HepG2 (cell line): ENCODE measurements at regions not wholly inside any gene's neighbourhood (a gene's known extent, or its start where the extent isn't known, plus 50 kb on each side); places are given as distances from the start of the nearest gene placed in this dataset.

ENCODE experiments used
- ATAC-seq: fragments of 200-7000 bp; cut with Tn5 transposase; 3 replicates; pipeline ENCODE4 v1.9.1; 2020; ENCODE audit warnings: mild to moderate bottlenecking, moderate library complexity
- BruUV-seq: library from RNA; stranded (reverse); fragments of 400-500 nt; replicated peaks from 2 replicates; lab custom pipeline; 2021; lab: Mats Ljungman, UMichigan
- CTCF ChIA-PET: fragments of 300-600 bp; formaldehyde crosslinking; extraction: SDS; loops from one replicate; lab custom pipeline; 2021; ENCODE audit warnings: low total read pairs, inconsistent platforms, low intra/inter-chr PET ratio; lab: Yijun Ruan, JAX
- POLR2A ChIA-PET: fragments of 350-600 bp; sonication (Branson Sonifier 250); formaldehyde crosslinking; loops from one replicate; lab custom pipeline; 2020; ENCODE audit warnings: antibody characterized with exemption, inconsistent platforms; lab: Yijun Ruan, JAX
- DNase-seq: peaks from one replicate; pipeline ENCODE4 v3.0.0-alpha.2; 2015; ENCODE audit warnings: low spot score
- FAIRE-seq: peaks from 3 replicates; lab custom pipeline; 2011; peaks lifted over from hg19 to GRCh38; lab: Jason Lieb, UNC
- H2AFZ ChIP-seq: one replicate; pipeline ENCODE4 v1.6.1; 2011; ENCODE audit warnings: low read length, inconsistent platforms
- H3K27ac ChIP-seq: fragments of 300-600 bp; 3 replicates; pipeline ENCODE4 v1.8.0; 2011; ENCODE audit warnings: mixed run types, mild to moderate bottlenecking, mixed read lengths, low read length, inconsistent platforms; ENCODE audit not compliant: insufficient read depth; ENCODE audit errors: extremely low read length
- H3K27me3 ChIP-seq, 2 experiments: fragments of 200-600 bp in 1 of 2; 2 replicates in 1 of 2; 3 replicates in 1 of 2; pipeline versions ENCODE4 v1.6.0 to v1.8.0; 2011; ENCODE audit warnings: low read length in 2 of 2, mild to moderate bottlenecking in 2 of 2, moderate library complexity in 2 of 2, inconsistent platforms in 1 of 2; ENCODE audit not compliant: insufficient read depth in 2 of 2, control insufficient read depth in 1 of 2
- H3K36me3 ChIP-seq, 2 experiments: fragments of 200-600 bp in 1 of 2; replicated peaks in 1 of 2; 2 replicates in 1 of 2; 3 replicates in 1 of 2; pipeline versions ENCODE4 v1.5.1 to v1.8.0; 2011; ENCODE audit warnings: low read length in 2 of 2, inconsistent platforms in 1 of 2; ENCODE audit not compliant: insufficient read depth in 2 of 2, control insufficient read depth in 1 of 2
- H3K4me1 ChIP-seq: 2 replicates; pipeline ENCODE4 v1.5.1; 2012; ENCODE audit warnings: low read length, inconsistent platforms; ENCODE audit not compliant: insufficient read depth
- H3K4me2 ChIP-seq: 2 replicates; pipeline ENCODE4 v1.6.0; 2011; ENCODE audit warnings: low read depth, low read length, inconsistent platforms
- H3K4me3 ChIP-seq, 3 experiments: fragments of 200-600 bp in 1 of 3; sonication (generic), shearing (Covaris generic) in 1 of 3; replicated peaks in 1 of 3; 2 replicates each; pipeline ENCODE4 v1.5.1; 2011 to 2016; ENCODE audit warnings: low read length in 3 of 3, inconsistent platforms in 2 of 3, low read depth in 2 of 3, mild to moderate bottlenecking in 2 of 3, control low read depth in 1 of 3, mixed read lengths in 1 of 3; ENCODE audit not compliant: insufficient read depth in 1 of 3
- H3K79me2 ChIP-seq: one replicate; pipeline ENCODE4 v1.6.1; 2011; ENCODE audit warnings: low read length, inconsistent platforms; ENCODE audit not compliant: insufficient read depth
- H3K9ac ChIP-seq: 2 replicates; pipeline ENCODE4 v1.6.0; 2011; ENCODE audit warnings: mild to moderate bottlenecking, low read depth, low read length, inconsistent platforms; ENCODE audit not compliant: insufficient read depth
- H3K9me3 ChIP-seq: 2 replicates; pipeline ENCODE4 v1.5.1; 2012; ENCODE audit warnings: mild to moderate bottlenecking, low read length
- H4K20me1 ChIP-seq: 2 replicates; pipeline ENCODE4 v1.6.0; 2011; ENCODE audit warnings: inconsistent platforms, mild to moderate bottlenecking, low read length, moderate library complexity; ENCODE audit not compliant: insufficient read depth
- AHR ChIP-seq: IDR thresholded peaks from 2 replicates; pipeline ENCODE4 v1.6.1; 2018; ENCODE audit warnings: missing genetic modification reagents, missing compliant biosample characterization
- ATRX ChIP-seq: sonication (generic); formaldehyde crosslinking; IDR thresholded peaks from 2 replicates; pipeline ENCODE4 v1.4.0; 2020; ENCODE audit warnings: missing genetic modification reagents, borderline replicate concordance
- CHCHD3 ChIP-seq: sonication (generic); formaldehyde crosslinking; IDR thresholded peaks from 2 replicates; pipeline ENCODE4 v1.8.0; 2022; ENCODE audit warnings: mild to moderate bottlenecking, missing genetic modification reagents, moderate library complexity
- FOXA1 ChIP-seq, 2 experiments: fragments of 450-650 bp in 1 of 2; sonication (generic) in 1 of 2; formaldehyde crosslinking in 1 of 2; IDR thresholded peaks; 2 replicates each; pipeline versions ENCODE4 v1.4.0 to v1.6.1; 2016 to 2020; ENCODE audit warnings: missing genetic modification reagents in 1 of 2
- FOXO1 ChIP-seq: sonication (generic); formaldehyde crosslinking; IDR thresholded peaks from 2 replicates; pipeline ENCODE4 v1.4.0; 2020; ENCODE audit warnings: missing genetic modification reagents
- FOXO4 ChIP-seq: sonication (generic); formaldehyde crosslinking; conservative IDR thresholded peaks from 2 replicates; pipeline ENCODE4 v1.8.1; 2023; ENCODE audit warnings: missing genetic modification reagents
- HOXA9 ChIP-seq: sonication (generic); formaldehyde crosslinking; IDR thresholded peaks from 2 replicates; pipeline ENCODE4 v1.8.1; 2022; ENCODE audit warnings: missing genetic modification reagents, mild to moderate bottlenecking, moderate library complexity, borderline replicate concordance
- KLF15 ChIP-seq: sonication (generic); formaldehyde crosslinking; IDR thresholded peaks from 2 replicates; pipeline ENCODE4 v1.8.1; 2023; ENCODE audit warnings: borderline replicate concordance, mild to moderate bottlenecking, inconsistent platforms, missing genetic modification reagents, mixed read lengths
- NR1H2 ChIP-seq: sonication (generic); formaldehyde crosslinking; IDR thresholded peaks from 2 replicates; pipeline ENCODE4 v1.8.1; 2022; ENCODE audit warnings: low read depth, missing genetic modification reagents, borderline replicate concordance
- PRDM4 ChIP-seq: sonication (generic); formaldehyde crosslinking; IDR thresholded peaks from 2 replicates; pipeline ENCODE4 v1.9.0; 2021; ENCODE audit warnings: missing genetic modification reagents, borderline replicate concordance
- ZBTB20 ChIP-seq: sonication (generic); formaldehyde crosslinking; IDR thresholded peaks from 2 replicates; pipeline ENCODE4 v1.8.1; 2023; ENCODE audit warnings: missing genetic modification reagents, low read depth, mild to moderate bottlenecking, borderline replicate concordance
- ZFAT ChIP-seq: sonication (generic); formaldehyde crosslinking; conservative IDR thresholded peaks from 2 replicates; pipeline ENCODE4 v1.8.1; 2023; ENCODE audit warnings: missing genetic modification reagents, inconsistent platforms
- ZFP36 ChIP-seq: fragments of 150-350 bp; IDR thresholded peaks from 2 replicates; pipeline ENCODE4 v1.6.1; 2018; ENCODE audit warnings: borderline replicate concordance, low read length, low read depth; ENCODE audit not compliant: partially characterized antibody
- ZFP36L2 ChIP-seq: sonication (generic); formaldehyde crosslinking; IDR thresholded peaks from 2 replicates; pipeline ENCODE4 v1.4.0; 2020; ENCODE audit warnings: missing genetic modification reagents
- ZNF10 ChIP-seq: sonication (generic); formaldehyde crosslinking; IDR thresholded peaks from 2 replicates; pipeline ENCODE4 v1.4.0; 2020; ENCODE audit warnings: mild to moderate bottlenecking, low read depth, missing genetic modification reagents, borderline replicate concordance
- ZNF225 ChIP-seq: sonication (generic); formaldehyde crosslinking; IDR thresholded peaks from 2 replicates; pipeline ENCODE4 v1.4.0; 2020; ENCODE audit warnings: mild to moderate bottlenecking, missing genetic modification reagents
- ZNF773 ChIP-seq: sonication (generic); formaldehyde crosslinking; IDR thresholded peaks from 2 replicates; pipeline ENCODE4 v1.4.0; 2020; ENCODE audit warnings: missing genetic modification reagents, borderline replicate concordance
- ZSCAN29 ChIP-seq: sonication (generic); formaldehyde crosslinking; conservative IDR thresholded peaks from 2 replicates; pipeline ENCODE4 v1.4.0; 2020; ENCODE audit warnings: mild to moderate bottlenecking, missing genetic modification reagents
- WGBS: methylation state at CpG from one replicate; pipeline ENCODE4 v1.1.6; 2017; ENCODE audit warnings: low lambda C conversion rate; 5-methylcytosine and 5-hydroxymethylcytosine counted together
- in situ Hi-C: cut with HindIII; loops from 2 replicates; pipeline ENCODE4 v1.10.0; 2017; ENCODE audit warnings: low pct_unique_long_range_greater_than_20kb; ENCODE audit not compliant: extremely low pct_ligation_motif_present
- intact Hi-C: fragments of 100-400 bp; cut with micrococcal nuclease; formaldehyde crosslinking; loops from one replicate; pipeline ENCODE4 v1.10.0; 2022; ENCODE audit not compliant: unreplicated experiment

- no peaks in the 10 kb centered on the region for H3K27me3 ChIP-seq
- BruUV-seq, result no TSS peak
- H3K9ac ChIP-seq, result no peak overlapping the region
- no peak overlapping the region for H3K4me2 ChIP-seq
- no peak overlapping the region for H2AFZ ChIP-seq
- TF ChIP-seq PRDM4 (CRISPR knock-in tag) (no peak), CHCHD3 (CRISPR knock-in tag) (no peak), ZSCAN29 (CRISPR knock-in tag) (no peak), ZNF10 (CRISPR knock-in tag) (no peak), ZFP36 (no peak), NR1H2 (CRISPR knock-in tag) (no peak), ATRX (CRISPR knock-in tag) (no peak), ZNF225 (CRISPR knock-in tag) (no peak), ZFP36L2 (CRISPR knock-in tag) (no peak), FOXO4 (CRISPR knock-in tag) (no peak), KLF15 (no peak), FOXA1 (IDR thresholded peaks at IDR 0.05) (no peak), FOXA1 (CRISPR knock-in tag; IDR thresholded peaks at IDR 0.05) (no peak), ZNF773 (CRISPR knock-in tag) (no peak), HOXA9 (CRISPR knock-in tag) (no peak), AHR (CRISPR knock-in tag) (no peak), ZBTB20 (CRISPR knock-in tag) (no peak), FOXO1 (CRISPR knock-in tag) (no peak), ZFAT (CRISPR knock-in tag) (no peak)
- no peaks in the 10 kb centered on the region for H3K79me2 ChIP-seq
- FAIRE-seq (no peak), DNase-seq (no peak), ATAC-seq (no peak)
- no peaks in the 10 kb centered on the region for H3K4me1 ChIP-seq
- no peak overlapping the region for H3K27ac ChIP-seq
- CTCF ChIA-PET, result no interaction called here
- no peaks in the 10 kb centered on the region for H4K20me1 ChIP-seq
- WGBS, result 0% methylated on average over 2 of the region's 2 CpGs
- POLR2A ChIA-PET, result no interaction called here
- H3K36me3 ChIP-seq, result no peaks in the 10 kb centered on the region
- in situ Hi-C loops, result no loop called here
- intact Hi-C loops, result no loop called here
- no peak overlapping the region for H3K4me3 ChIP-seq
- no peaks in the 10 kb centered on the region for H3K9me3 ChIP-seq
These were observed 767.0 kb downstream of the TUSC7 start for GRCh38 chr3:117476572-117476971.
